ACHN (cell line): ENCODE measurements at regions not wholly inside any gene's neighbourhood (a gene's known extent, or its start where the extent isn't known, plus 50 kb on each side); places are given as distances from the start of the nearest gene placed in this dataset.
"Not testable (repeated sequence)": the region's sequence is repeated elsewhere in the genome, so short reads cannot be mapped to it uniquely, and the experiment has no call there.

Experiments
- DNase-seq: peaks from one replicate; pipeline ENCODE4 v3.0.0-alpha.2; 2015
- in situ Hi-C: cut with HindIII; loops from 2 replicates; pipeline ENCODE4 v1.10.0; 2017; ENCODE audit warnings: low sequenced_read_pairs, low pct_ligation_motif_present, low pct_unique_long_range_greater_than_20kb

- DNase-seq, result no peak
- in situ Hi-C loops, result no loop called here
Observed at GRCh38 chr15:38642689-38643270, 78.2 kb upstream of the RASGRP1 start.

- DNase-seq, in situ Hi-C loops: not testable (repeated sequence)
Observed at GRCh38 chr15:38644353-38644752, 79.7 kb upstream of the RASGRP1 start.

GRCh38 chr15:38646716-38647115 is 82.1 kb upstream of the RASGRP1 start:
- in situ Hi-C loops, result no loop called here
- no peak for DNase-seq

GRCh38 chr15:38647683-38648082 is 83.1 kb upstream of the RASGRP1 start:
- DNase-seq, result peak; percentile 35
- in situ Hi-C loops, result no loop called here

- no peak for DNase-seq
- in situ Hi-C loops, result no loop called here
Observed at GRCh38 chr15:38648121-38648843, 83.7 kb upstream of the RASGRP1 start.

- in situ Hi-C loops, result no loop called here
- DNase-seq, result no peak
Observed at GRCh38 chr15:38650384-38650783, 85.8 kb upstream of the RASGRP1 start.

GRCh38 chr15:38650936-38651327 is 86.3 kb upstream of the RASGRP1 start:
- in situ Hi-C loops, result no loop called here
- no peak for DNase-seq

- DNase-seq, result no peak
- in situ Hi-C loops, result no loop called here
Observed at GRCh38 chr15:38651328-38652038, 86.9 kb upstream of the RASGRP1 start.

GRCh38 chr15:38652183-38652794 is 87.7 kb upstream of the RASGRP1 start:
- in situ Hi-C loops, result no loop called here
- DNase-seq, result no peak

GRCh38 chr15:38652998-38653397 is 88.4 kb upstream of the RASGRP1 start:
- in situ Hi-C loops, result no loop called here
- no peak for DNase-seq

- in situ Hi-C loops, result no loop called here
- no peak for DNase-seq
Observed at GRCh38 chr15:38658431-38658830, 93.8 kb upstream of the RASGRP1 start.

GRCh38 chr15:38660738-38661137 is 96.1 kb upstream of the RASGRP1 start:
- DNase-seq, result no peak
- in situ Hi-C loops, result no loop called here

- in situ Hi-C loops, result no loop called here
- no peak for DNase-seq
Observed at GRCh38 chr15:38662033-38662802, 97.6 kb upstream of the RASGRP1 start.

- DNase-seq, result no peak
- in situ Hi-C loops, result no loop called here
Observed at GRCh38 chr15:38662805-38663204, 98.2 kb upstream of the RASGRP1 start.

GRCh38 chr15:38665586-38666305 is 101.1 kb upstream of the RASGRP1 start:
- DNase-seq, result no peak
- in situ Hi-C loops, result no loop called here

GRCh38 chr15:38666865-38667510 is 102.4 kb upstream of the RASGRP1 start:
- in situ Hi-C loops, result no loop called here
- no peak for DNase-seq

- no peak for DNase-seq
- in situ Hi-C loops, result no loop called here
Observed at GRCh38 chr15:38667890-38668850, 103.6 kb upstream of the RASGRP1 start.
